Type B pancreatic cell (in vitro differentiated cells): ENCODE measurements at regions not wholly inside any gene's neighbourhood (a gene's known extent, or its start where the extent isn't known, plus 50 kb on each side); places are given as distances from the start of the nearest gene placed in this dataset.

ENCODE experiments used
- DNase-seq: peaks from one replicate; pipeline ENCODE4 v3.0.0; 2021; ENCODE audit warnings: mixed read lengths; ENCODE audit not compliant: unreplicated experiment; ENCODE audit errors: extremely low spot score
- H3K27ac Mint-ChIP-seq: 2 replicates; pipeline ENCODE4 v1.8.0; 2021; ENCODE audit warnings: mild to moderate bottlenecking, mixed read lengths
- H3K27me3 Mint-ChIP-seq: 2 replicates; pipeline ENCODE4 v1.8.0; 2021; ENCODE audit warnings: mixed read lengths
- H3K36me3 Mint-ChIP-seq: 2 replicates; pipeline ENCODE4 v1.8.0; 2021; ENCODE audit warnings: mixed read lengths
- H3K4me1 Mint-ChIP-seq: one replicate; pipeline ENCODE4 v1.8.0; 2021; ENCODE audit warnings: mixed read lengths; ENCODE audit not compliant: unreplicated experiment
- H3K4me3 Mint-ChIP-seq: 2 replicates; pipeline ENCODE4 v1.8.0; 2021; ENCODE audit warnings: mild to moderate bottlenecking, mixed read lengths
- H3K9me3 Mint-ChIP-seq: 2 replicates; pipeline ENCODE4 v1.8.0; 2021; ENCODE audit warnings: mixed read lengths
- CTCF ChIP-seq: fragments of 200-600 bp; sonication (generic); conservative IDR thresholded peaks from 2 replicates; pipeline ENCODE4 v1.5.0; 2021; ENCODE audit warnings: antibody characterized with exemption, mild to moderate bottlenecking

GRCh38 chr12:105736498-105736897 is 402.3 kb downstream of the NUAK1 start:
- H3K27me3 Mint-ChIP-seq = peaks cover 23% of the 10 kb centered on the region

GRCh38 chr12:105738051-105738450 is 400.7 kb downstream of the NUAK1 start:
- H3K9me3 Mint-ChIP-seq = no peaks in the 10 kb centered on the region
- TF ChIP-seq CTCF = no peak
- H3K27me3 Mint-ChIP-seq = peaks cover 15% of the 10 kb centered on the region
- H3K4me1 Mint-ChIP-seq = peaks cover 3% of the 10 kb centered on the region
- H3K4me3 Mint-ChIP-seq = no peak overlapping the region
- no peak overlapping the region for H3K27ac Mint-ChIP-seq
- no peak for DNase-seq
- no peaks in the 10 kb centered on the region for H3K36me3 Mint-ChIP-seq

More at GRCh38 chr12:105736498-105736897, 402.3 kb downstream of the NUAK1 start:
- H3K9me3 Mint-ChIP-seq = no peaks in the 10 kb centered on the region
- no peak overlapping the region for H3K4me3 Mint-ChIP-seq
- peaks cover 3% of the 10 kb centered on the region for H3K4me1 Mint-ChIP-seq
- H3K36me3 Mint-ChIP-seq = no peaks in the 10 kb centered on the region
- TF ChIP-seq CTCF = no peak
- H3K27ac Mint-ChIP-seq = no peak overlapping the region
- no peak for DNase-seq

GRCh38 chr12:105740369-105740768 is 398.4 kb downstream of the NUAK1 start:
- peaks cover 3% of the 10 kb centered on the region for H3K4me1 Mint-ChIP-seq
- no peak for TF ChIP-seq CTCF
- no peak overlapping the region for H3K27ac Mint-ChIP-seq
- peaks cover 22% of the 10 kb centered on the region for H3K27me3 Mint-ChIP-seq
- H3K4me3 Mint-ChIP-seq = no peak overlapping the region
- no peak for DNase-seq
- no peaks in the 10 kb centered on the region for H3K36me3 Mint-ChIP-seq
- H3K9me3 Mint-ChIP-seq = no peaks in the 10 kb centered on the region

- no peak overlapping the region for H3K27ac Mint-ChIP-seq
- DNase-seq = no peak
- no peaks in the 10 kb centered on the region for H3K4me1 Mint-ChIP-seq
- no peak overlapping the region for H3K4me3 Mint-ChIP-seq
- H3K36me3 Mint-ChIP-seq = no peaks in the 10 kb centered on the region
- TF ChIP-seq CTCF = no peak
- H3K27me3 Mint-ChIP-seq = peaks cover 18% of the 10 kb centered on the region
- no peaks in the 10 kb centered on the region for H3K9me3 Mint-ChIP-seq
Observed at GRCh38 chr12:105740970-105741725, 397.6 kb downstream of the NUAK1 start.

- TF ChIP-seq CTCF = no peak
- H3K9me3 Mint-ChIP-seq = no peaks in the 10 kb centered on the region
- no peak overlapping the region for H3K4me3 Mint-ChIP-seq
- H3K4me1 Mint-ChIP-seq = no peaks in the 10 kb centered on the region
- peaks cover 15% of the 10 kb centered on the region for H3K27me3 Mint-ChIP-seq
- no peak for DNase-seq
- H3K36me3 Mint-ChIP-seq = no peaks in the 10 kb centered on the region
- H3K27ac Mint-ChIP-seq = no peak overlapping the region
Observed at GRCh38 chr12:105741786-105742566, 396.8 kb downstream of the NUAK1 start.
